IMR-90 (cell line): ENCODE measurements at regions not wholly inside any gene's neighbourhood (a gene's known extent, or its start where the extent isn't known, plus 50 kb on each side); places are given as distances from the start of the nearest gene placed in this dataset.

Source experiments
- ATAC-seq: fragments of 200-7000 bp; cut with Tn5 transposase; 2 replicates; pipeline ENCODE4 v1.9.1; 2020; ENCODE audit warnings: low read depth, mild to moderate bottlenecking, moderate library complexity
- BruUV-seq: library from RNA; stranded (reverse); fragments of 400-500 nt; replicated peaks from 2 replicates; lab custom pipeline; 2021; lab: Mats Ljungman, UMichigan
- CTCF ChIA-PET: fragments of 300-600 bp; formaldehyde crosslinking; extraction: SDS; loops from one replicate; lab custom pipeline; 2021; ENCODE audit warnings: antibody characterized with exemption; lab: Yijun Ruan, JAX
- POLR2A ChIA-PET: fragments of 300-600 bp; sonication (Branson Sonifier 250); formaldehyde crosslinking; loops from one replicate; lab custom pipeline; 2022; ENCODE audit warnings: antibody characterized with exemption; ENCODE audit not compliant: unreplicated experiment; lab: Charles Lee
- DNase-seq: peaks from one replicate; pipeline ENCODE4 v3.0.0; 2013
- H2AFZ ChIP-seq: replicated peaks from 2 replicates; pipeline ENCODE3; 2013; ENCODE audit warnings: low read length, mild to moderate bottlenecking; ENCODE audit not compliant: poor library complexity
- H2AK5ac ChIP-seq: 2 replicates; pipeline ENCODE4 v1.6.1; 2013; ENCODE audit warnings: low read depth, low read length, inconsistent platforms
- H2AK9ac ChIP-seq: replicated peaks from 2 replicates; pipeline ENCODE3; 2013; ENCODE audit warnings: mild to moderate bottlenecking, low read depth, low read length, moderate library complexity; ENCODE audit not compliant: poor library complexity
- H2BK120ac ChIP-seq: 2 replicates; pipeline ENCODE4 v1.6.1; 2013; ENCODE audit warnings: low read depth, low read length, inconsistent platforms
- H2BK15ac ChIP-seq: 3 replicates; pipeline ENCODE4 v1.6.1; 2013; ENCODE audit warnings: low read depth, low read length, inconsistent platforms
- H2BK20ac ChIP-seq: 2 replicates; pipeline ENCODE4 v1.6.1; 2013; ENCODE audit warnings: low read depth, mild to moderate bottlenecking, inconsistent platforms, low read length, moderate library complexity
- H2BK5ac ChIP-seq: 2 replicates; pipeline ENCODE4 v1.6.1; 2013; ENCODE audit warnings: mild to moderate bottlenecking, low read depth, low read length, inconsistent platforms; ENCODE audit not compliant: poor library complexity, severe bottlenecking
- H3K14ac ChIP-seq: replicated peaks from 2 replicates; pipeline ENCODE4 v1.6.1; 2013; ENCODE audit warnings: low read depth, low read length, inconsistent platforms
- H3K18ac ChIP-seq: 2 replicates; pipeline ENCODE4 v1.6.1; 2013; ENCODE audit warnings: low read depth, low read length, control low read depth
- H3K23ac ChIP-seq: 2 replicates; pipeline ENCODE4 v1.6.1; 2013; ENCODE audit warnings: low read depth, low read length, inconsistent platforms
- H3K27ac ChIP-seq: 2 replicates; pipeline ENCODE4 v1.5.1; 2013; ENCODE audit warnings: mild to moderate bottlenecking, control low read depth, low read length; ENCODE audit not compliant: insufficient read depth
- H3K27me3 ChIP-seq: 2 replicates; pipeline ENCODE4 v1.6.1; 2013; ENCODE audit warnings: low read length; ENCODE audit not compliant: control insufficient read depth, insufficient read depth
- H3K36me3 ChIP-seq: 2 replicates; pipeline ENCODE4 v1.6.1; 2013; ENCODE audit warnings: low read length, mixed read lengths; ENCODE audit not compliant: control insufficient read depth, insufficient read depth
- H3K4ac ChIP-seq: 2 replicates; pipeline ENCODE4 v1.6.1; 2013; ENCODE audit warnings: low read depth, low read length, inconsistent platforms
- H3K4me1 ChIP-seq: 2 replicates; pipeline ENCODE4 v1.6.1; 2013; ENCODE audit warnings: low read length, mixed read lengths; ENCODE audit not compliant: control insufficient read depth, insufficient read depth
- H3K4me2 ChIP-seq: 2 replicates; pipeline ENCODE4 v1.6.1; 2013; ENCODE audit warnings: low read depth, mild to moderate bottlenecking, control low read depth, low read length, moderate library complexity
- H3K4me3 ChIP-seq: 2 replicates; pipeline ENCODE4 v1.5.1; 2013; ENCODE audit warnings: low read depth, mild to moderate bottlenecking, control low read depth, low read length, moderate library complexity; ENCODE audit not compliant: insufficient read depth
- H3K56ac ChIP-seq: 2 replicates; pipeline ENCODE4 v1.6.1; 2013; ENCODE audit warnings: low read length, inconsistent platforms; ENCODE audit not compliant: insufficient read depth; ENCODE audit errors: extremely low read depth
- H3K79me1 ChIP-seq, 2 experiments: 2 replicates each; pipeline ENCODE4 v1.6.1; 2013; ENCODE audit warnings: low read length in 2 of 2, inconsistent platforms in 1 of 2, low read depth in 1 of 2
- H3K9ac ChIP-seq: 2 replicates; pipeline ENCODE4 v1.6.1; 2013; ENCODE audit warnings: low read depth, low read length, control low read depth
- H3K9me1 ChIP-seq: 2 replicates; pipeline ENCODE4 v1.6.1; 2013; ENCODE audit warnings: low read length, inconsistent platforms; ENCODE audit not compliant: insufficient read depth
- H3K9me3 ChIP-seq: 2 replicates; pipeline ENCODE4 v1.6.1; 2013; ENCODE audit warnings: low read length; ENCODE audit not compliant: control insufficient read depth, insufficient read depth
- H4K20me1 ChIP-seq: 2 replicates; pipeline ENCODE4 v1.6.1; 2013; ENCODE audit warnings: low read length, inconsistent platforms; ENCODE audit not compliant: insufficient read depth
- H4K5ac ChIP-seq: 2 replicates; pipeline ENCODE4 v1.6.1; 2013; ENCODE audit warnings: mild to moderate bottlenecking, low read depth, low read length, control low read depth
- H4K8ac ChIP-seq, 2 experiments: 2 replicates each; pipeline ENCODE4 v1.6.1; 2013; ENCODE audit warnings: low read depth in 2 of 2, low read length in 2 of 2, control low read depth in 1 of 2, inconsistent platforms in 1 of 2
- H4K91ac ChIP-seq: 2 replicates; pipeline ENCODE4 v1.6.1; 2013; ENCODE audit warnings: low read depth, low read length, inconsistent platforms; ENCODE audit not compliant: insufficient read depth
- BHLHE40 ChIP-seq: fragments of 150-350 bp; IDR thresholded peaks from 2 replicates; pipeline ENCODE4 v1.6.1; 2016; ENCODE audit warnings: mild to moderate bottlenecking, low read depth, low read length
- CHD1 ChIP-seq: IDR thresholded peaks from 2 replicates; pipeline ENCODE4 v1.6.1; 2012; ENCODE audit warnings: low read depth, low read length, improper control_type of control experiment
- MAFK ChIP-seq: IDR thresholded peaks from 2 replicates; pipeline ENCODE4 v1.6.1; 2012; ENCODE audit warnings: low read depth, low read length, improper control_type of control experiment
- MAZ ChIP-seq: IDR thresholded peaks from 2 replicates; pipeline ENCODE4 v1.6.1; 2012; ENCODE audit warnings: low read depth, mild to moderate bottlenecking, low read length, improper control_type of control experiment, moderate library complexity, borderline replicate concordance
- MXI1 ChIP-seq: IDR thresholded peaks from 2 replicates; pipeline ENCODE4 v1.6.1; 2012; ENCODE audit warnings: low read depth, mild to moderate bottlenecking, low read length, moderate library complexity, borderline replicate concordance
- NFE2L2 ChIP-seq: fragments of 150-350 bp; IDR thresholded peaks from 2 replicates; pipeline ENCODE4 v1.6.1; 2016; ENCODE audit warnings: low read depth, mild to moderate bottlenecking, low read length
- USF2 ChIP-seq: fragments of 150-350 bp; IDR thresholded peaks from 2 replicates; pipeline ENCODE4 v1.6.1; 2017; ENCODE audit warnings: mild to moderate bottlenecking, antibody characterized with exemption, low read length, low read depth
- WGBS, 2 experiments: methylation state at CpG; one replicate each; pipeline versions ENCODE4 v1.1.5 to v1.1.7; 2013; ENCODE audit warnings: missing lambda C conversion rate in 2 of 2; ENCODE audit not compliant: insufficient read length in 1 of 2; ENCODE audit errors: extremely low coverage in 2 of 2; 5-methylcytosine and 5-hydroxymethylcytosine counted together
- dilution Hi-C: fragments of 300-500 bp; cut with HindIII; formaldehyde crosslinking; loops from one replicate; pipeline ENCODE4 v1.14.3; 2018; ENCODE audit warnings: low sequenced_read_pairs; ENCODE audit not compliant: unreplicated experiment
- in situ Hi-C: fragments of 300-500 bp; cut with MboI; formaldehyde crosslinking; loops from 3 replicates; pipeline ENCODE4 v1.14.3; 2019; ENCODE audit warnings: low sequenced_read_pairs, inconsistent platforms, mixed read lengths
- intact Hi-C: fragments of 100-400 bp; cut with micrococcal nuclease; formaldehyde crosslinking; loops from 2 replicates; pipeline ENCODE4 v1.10.0; 2022

- in situ Hi-C loops, result no loop called here
- CTCF ChIA-PET, result no interaction called here
- H3K56ac ChIP-seq, result no peak overlapping the region
Measured at GRCh38 chr10:4645836-4646235, 180.2 kb upstream of the AKR1E2 start.

More at GRCh38 chr10:4645836-4646235, 180.2 kb upstream of the AKR1E2 start:
- Histone ChIP-seq H4K5ac (no peak overlapping the region), H4K91ac (no peak overlapping the region), H2AFZ (no peak overlapping the region), H2AK9ac (no peak overlapping the region), H3K18ac (no peak overlapping the region), H2BK120ac (no peak overlapping the region), H3K14ac (no peak overlapping the region), H2AK5ac (no peak overlapping the region), H3K9me3 (no peaks in the 10 kb centered on the region), H4K20me1 (no peaks in the 10 kb centered on the region), H3K4me1 (peaks cover 4% of the 10 kb centered on the region; the same call in 1 of the 2 replicates), H2BK15ac (no peak overlapping the region), H3K4me2 (no peak overlapping the region), H3K79me1 (no peaks in the 10 kb centered on the region), H3K9me1 (no peaks in the 10 kb centered on the region), H3K27me3 (no peaks in the 10 kb centered on the region), H3K23ac (no peak overlapping the region), H4K8ac (no peak overlapping the region), H2BK20ac (no peak overlapping the region), H3K27ac (no peak overlapping the region), H3K9ac (no peak overlapping the region), H3K36me3 (no peaks in the 10 kb centered on the region), H3K4ac (no peak overlapping the region), H2BK5ac (no peak overlapping the region), H3K4me3 (no peak overlapping the region)
- intact Hi-C loops, result no loop called here
- POLR2A ChIA-PET, result no interaction called here
- no peak for ATAC-seq
- no peak for DNase-seq
- no peak for TF ChIP-seq USF2
- no peak for TF ChIP-seq NFE2L2
- no peak for TF ChIP-seq CHD1
- TF ChIP-seq BHLHE40, result no peak
- no peak for TF ChIP-seq MXI1
- no peak for TF ChIP-seq MAZ
- no peak for TF ChIP-seq MAFK
- WGBS, 2 experiments, result no CpG with 5 or more reads among the region's 2 CpGs
- dilution Hi-C loops, result no loop called here
- no TSS peak for BruUV-seq
